ENCODE measurements at regions not wholly inside any gene's neighbourhood (a gene's known extent, or its start where the extent isn't known, plus 50 kb on each side); places are given as distances from the start of the nearest gene placed in this dataset.

GRCh38 chr4:111066001-111066400 is 443.1 kb upstream of the PITX2 start:
- Histone ChIP-seq H3K79me2 (ENCODE audit: insufficient read depth, low read length) (no peaks in the 10 kb centered on the region), H4K20me1 (ENCODE audit: insufficient read depth, low read length) (no peaks in the 10 kb centered on the region), H3K4me1 (ENCODE audit: insufficient read depth, low read length) (peaks cover 29% of the 10 kb centered on the region), H3K36me3 (ENCODE audit: insufficient read depth, low read length) (no peaks in the 10 kb centered on the region), H3K27ac (ENCODE audit: low read depth, low read length) (peak overlapping the region; percentile 74), H3K4me2 (ENCODE audit: insufficient read depth, low read length) (no peak overlapping the region), H2AFZ (ENCODE audit: low read length) (no peak overlapping the region), H3K9me3 (ENCODE audit: low read depth, low read length) (no peaks in the 10 kb centered on the region), H3K27me3 (ENCODE audit: insufficient read depth, low read length) (no peaks in the 10 kb centered on the region), H3K4me3 (ENCODE audit: insufficient read depth, low read length) (no peak overlapping the region)
- no peak for TF ChIP-seq CTCF (IDR thresholded peaks at IDR 0.05; ENCODE audit: extremely low read depth, low read depth, low read length)
- DNase-seq (ENCODE audit: insufficient read length, low spot score, missing footprints): peak; percentile 13

GRCh38 chr4:111066447-111066846 is 443.6 kb upstream of the PITX2 start:
- Histone ChIP-seq H3K79me2 (ENCODE audit: insufficient read depth, low read length) (no peaks in the 10 kb centered on the region), H4K20me1 (ENCODE audit: insufficient read depth, low read length) (no peaks in the 10 kb centered on the region), H2AFZ (ENCODE audit: low read length) (no peak overlapping the region), H3K27ac (ENCODE audit: low read depth, low read length) (peak overlapping the region; percentile 74), H3K9me3 (ENCODE audit: low read depth, low read length) (no peaks in the 10 kb centered on the region), H3K27me3 (ENCODE audit: insufficient read depth, low read length) (no peaks in the 10 kb centered on the region), H3K4me3 (ENCODE audit: insufficient read depth, low read length) (no peak overlapping the region), H3K4me2 (ENCODE audit: insufficient read depth, low read length) (peak overlapping the region; percentile 46), H3K4me1 (ENCODE audit: insufficient read depth, low read length) (peaks cover 29% of the 10 kb centered on the region), H3K36me3 (ENCODE audit: insufficient read depth, low read length) (no peaks in the 10 kb centered on the region)
- no peak for DNase-seq (ENCODE audit: insufficient read length, low spot score, missing footprints)
- TF ChIP-seq CTCF (IDR thresholded peaks at IDR 0.05; ENCODE audit: extremely low read depth, low read depth, low read length): no peak

DNA sequence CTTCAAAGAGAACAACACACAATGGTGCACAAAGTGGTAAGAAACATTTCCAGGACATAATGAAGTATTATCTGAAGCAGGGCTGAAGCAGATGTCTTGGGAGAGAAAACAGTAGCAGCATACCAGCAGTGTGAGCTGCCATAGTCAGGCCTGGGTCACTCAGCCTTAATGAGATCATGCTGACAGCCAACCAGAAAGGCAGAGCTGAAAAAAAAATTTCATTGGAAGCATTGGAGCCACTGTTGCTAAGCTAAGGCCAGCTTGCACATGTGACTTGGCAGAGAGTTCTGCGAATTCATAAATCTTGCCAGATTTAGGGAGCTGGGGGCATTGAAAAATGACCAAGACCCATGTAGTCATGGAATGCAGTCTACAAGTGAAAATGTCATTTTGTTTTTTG is 444.0 kb upstream of the PITX2 start:
- Histone ChIP-seq H4K20me1 (ENCODE audit: insufficient read depth, low read length) (no peaks in the 10 kb centered on the region), H3K79me2 (ENCODE audit: insufficient read depth, low read length) (no peaks in the 10 kb centered on the region), H3K27me3 (ENCODE audit: insufficient read depth, low read length) (no peaks in the 10 kb centered on the region), H3K4me1 (ENCODE audit: insufficient read depth, low read length) (peaks cover 29% of the 10 kb centered on the region), H3K27ac (ENCODE audit: low read depth, low read length) (peak overlapping the region; percentile 74), H3K36me3 (ENCODE audit: insufficient read depth, low read length) (no peaks in the 10 kb centered on the region), H2AFZ (ENCODE audit: low read length) (peak overlapping the region; percentile 43), H3K9me3 (ENCODE audit: low read depth, low read length) (no peaks in the 10 kb centered on the region), H3K4me3 (ENCODE audit: insufficient read depth, low read length) (no peak overlapping the region), H3K4me2 (ENCODE audit: insufficient read depth, low read length) (peak overlapping the region; percentile 46)
- TF ChIP-seq CTCF (IDR thresholded peaks at IDR 0.05; ENCODE audit: extremely low read depth, low read depth, low read length): no peak
- DNase-seq (ENCODE audit: insufficient read length, low spot score, missing footprints): peak; percentile 44

DNA sequence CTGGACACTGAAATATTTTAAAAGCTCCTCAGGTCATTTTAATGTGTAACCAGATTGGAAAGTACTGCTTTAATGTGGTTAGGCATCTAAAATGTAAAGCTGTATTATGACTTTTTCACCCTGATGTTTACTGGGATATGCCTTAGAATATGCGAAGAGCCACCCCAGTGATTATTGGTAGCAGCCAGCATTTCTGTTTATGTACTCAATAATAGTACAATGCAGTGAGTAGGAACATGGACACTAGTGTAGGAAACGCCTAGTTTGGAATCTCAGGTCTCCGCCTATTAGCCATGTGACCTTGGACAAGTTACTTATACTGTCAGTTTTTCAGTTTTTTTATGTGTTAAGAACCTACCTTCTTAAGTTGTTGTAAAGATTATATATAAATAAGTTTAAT is 446.0 kb upstream of the PITX2 start:
- TF ChIP-seq CTCF (IDR thresholded peaks at IDR 0.05; ENCODE audit: extremely low read depth, low read depth, low read length): no peak
- no peak overlapping the region for H3K27ac ChIP-seq (ENCODE audit: low read depth, low read length)
- H2AFZ ChIP-seq (ENCODE audit: low read length): no peak overlapping the region
- no peaks in the 10 kb centered on the region for H3K27me3 ChIP-seq (ENCODE audit: insufficient read depth, low read length)
- peaks cover 25% of the 10 kb centered on the region for H3K4me1 ChIP-seq (ENCODE audit: insufficient read depth, low read length)
- no peaks in the 10 kb centered on the region for H4K20me1 ChIP-seq (ENCODE audit: insufficient read depth, low read length)
- no peak for DNase-seq (ENCODE audit: insufficient read length, low spot score, missing footprints)
- H3K79me2 ChIP-seq (ENCODE audit: insufficient read depth, low read length): no peaks in the 10 kb centered on the region
- H3K4me2 ChIP-seq (ENCODE audit: insufficient read depth, low read length): no peak overlapping the region
- H3K36me3 ChIP-seq (ENCODE audit: insufficient read depth, low read length): no peaks in the 10 kb centered on the region
- no peak overlapping the region for H3K4me3 ChIP-seq (ENCODE audit: insufficient read depth, low read length)
- H3K9me3 ChIP-seq (ENCODE audit: low read depth, low read length): no peaks in the 10 kb centered on the region

Measured in osteoblast (primary cell).